Testis (tissue), 2 donors: ENCODE measurements at regions not wholly inside any gene's neighbourhood (a gene's known extent, or its start where the extent isn't known, plus 50 kb on each side); places are given as distances from the start of the nearest gene placed in this dataset.
A peak's percentile ranks its signal among the peaks of the same experiment; 100 is the strongest.

Experiments
- DNase-seq: peaks from one replicate; pipeline ENCODE4 v3.0.0-alpha.2; 2019
- H3K27ac ChIP-seq, 2 donors: fragments of 200-600 bp; sonication (generic); one replicate each; pipeline ENCODE4 v1.5.1; 2019
- H3K27me3 ChIP-seq: fragments of 200-600 bp; sonication (generic); one replicate; pipeline ENCODE4 v1.5.1; 2019
- H3K36me3 ChIP-seq: fragments of 200-600 bp; sonication (generic); one replicate; pipeline ENCODE4 v1.5.1; 2017; ENCODE audit warnings: low read depth; ENCODE audit errors: missing control alignments
- H3K4me1 ChIP-seq: fragments of 200-600 bp; sonication (generic); one replicate; pipeline ENCODE4 v1.5.1; 2019
- H3K4me3 ChIP-seq, 2 donors: fragments of 200-600 bp; sonication (generic); one replicate each; pipeline ENCODE4 v1.5.1; 2017 to 2019
- H3K9me3 ChIP-seq: fragments of 200-600 bp; sonication (generic); one replicate; pipeline ENCODE4 v1.5.1; 2017
- CTCF ChIP-seq, 3 experiments: fragments of 450-650 bp in 2 of 3; fragments of 200-600 bp in 1 of 3; sonication (generic) in 1 of 3; IDR thresholded peaks; one replicate each; pipeline ENCODE4 v1.5.1; 2016 to 2019; ENCODE audit warnings: antibody characterized with exemption in 3 of 3, mild to moderate bottlenecking in 2 of 3, moderate library complexity in 1 of 3
- POLR2A ChIP-seq: fragments of 450-650 bp; IDR thresholded peaks from one replicate; pipeline ENCODE4 v1.6.1; 2017; ENCODE audit warnings: antibody characterized with exemption, mild to moderate bottlenecking, moderate library complexity
- WGBS, 2 donors: methylation state at CpG; one replicate each; pipeline ENCODE4 v1.1.5; 2018; 5-methylcytosine and 5-hydroxymethylcytosine counted together
- intact Hi-C: fragments of 100-400 bp; cut with DNase I; formaldehyde crosslinking; loops from one replicate; pipeline ENCODE4 v1.15.1; 2023; ENCODE audit warnings: low total_unique reads

- TF ChIP-seq POLR2A: no peak
- TF ChIP-seq CTCF (IDR thresholded peaks at IDR 0.05): no peak
- Histone ChIP-seq H3K4me3 (no peak overlapping the region), H3K36me3 (no peaks in the 10 kb centered on the region), H3K4me1 (no peaks in the 10 kb centered on the region), H3K9me3 (no peaks in the 10 kb centered on the region), H3K27ac (no peak overlapping the region), H3K27me3 (no peaks in the 10 kb centered on the region)
- WGBS, 2 donors: 97 to 98% methylated on average over 5 of the region's 5 CpGs
- intact Hi-C loops: no loop called here
- DNase-seq: no peak
These were observed 186.8 kb downstream of the TGFB2 start for GRCh38 chr1:218531936-218532335.

GRCh38 chr1:218536296-218536986 is 191.3 kb downstream of the TGFB2 start:
- no peaks in the 10 kb centered on the region for H3K36me3 ChIP-seq
- H3K27ac ChIP-seq: no peak overlapping the region
- H3K4me1 ChIP-seq: no peaks in the 10 kb centered on the region
- WGBS, 2 donors: 67 to 72% methylated on average over 2 of the region's 2 CpGs
- no peaks in the 10 kb centered on the region for H3K9me3 ChIP-seq
- intact Hi-C loops: no loop called here
- H3K4me3 ChIP-seq: no peak overlapping the region
- no peak for TF ChIP-seq CTCF (IDR thresholded peaks at IDR 0.05)
- no peak for TF ChIP-seq POLR2A
- no peaks in the 10 kb centered on the region for H3K27me3 ChIP-seq
- DNase-seq: no peak

- Histone ChIP-seq H3K27me3 (no peaks in the 10 kb centered on the region), H3K9me3 (no peaks in the 10 kb centered on the region), H3K4me3 (no peak overlapping the region), H3K36me3 (no peaks in the 10 kb centered on the region), H3K27ac (peak overlapping the region; percentile 32 to 33), H3K4me1 (no peaks in the 10 kb centered on the region)
- 55 to 58% methylated on average over 6 of the region's 6 CpGs for WGBS, 2 donors
- TF ChIP-seq CTCF (IDR thresholded peaks at IDR 0.05): no peak
- no peak for TF ChIP-seq POLR2A
- no peak for DNase-seq
- intact Hi-C loops: no loop called here
These were observed 192.2 kb downstream of the TGFB2 start for GRCh38 chr1:218537122-218537913.

- WGBS, 2 donors: 91 to 97% methylated on average over 2 of the region's 2 CpGs
- no peaks in the 10 kb centered on the region for H3K27me3 ChIP-seq
- peak overlapping the region; percentile 32 to 33 for H3K27ac ChIP-seq
- no peaks in the 10 kb centered on the region for H3K4me1 ChIP-seq
- no peaks in the 10 kb centered on the region for H3K9me3 ChIP-seq
- H3K4me3 ChIP-seq: no peak overlapping the region
- intact Hi-C loops: no loop called here
- TF ChIP-seq CTCF (IDR thresholded peaks at IDR 0.05): no peak
- H3K36me3 ChIP-seq: no peaks in the 10 kb centered on the region
- DNase-seq: no peak
These were observed 193.2 kb downstream of the TGFB2 start for GRCh38 chr1:218538341-218538740.
